Posterior cingulate gyrus (tissue), 11 donors: ENCODE measurements at regions not wholly inside any gene's neighbourhood (a gene's known extent, or its start where the extent isn't known, plus 50 kb on each side); places are given as distances from the start of the nearest gene placed in this dataset.
A peak's percentile ranks its signal among the peaks of the same experiment; 100 is the strongest.
"Not testable (repeated sequence)": the region's sequence is repeated elsewhere in the genome, so short reads cannot be mapped to it uniquely, and the experiment has no call there.

Source experiments
- DNase-seq, 10 donors: peaks; one replicate each; pipeline versions ENCODE4 v3.0.0 to v3.0.0-alpha.2; 2020 to 2021; ENCODE audit warnings: mixed read lengths in 3 of 10
- intact Hi-C: fragments of 100-400 bp; cut with DNase I; formaldehyde crosslinking; loops from one replicate; pipeline ENCODE4 v1.15.1; 2023

DNA sequence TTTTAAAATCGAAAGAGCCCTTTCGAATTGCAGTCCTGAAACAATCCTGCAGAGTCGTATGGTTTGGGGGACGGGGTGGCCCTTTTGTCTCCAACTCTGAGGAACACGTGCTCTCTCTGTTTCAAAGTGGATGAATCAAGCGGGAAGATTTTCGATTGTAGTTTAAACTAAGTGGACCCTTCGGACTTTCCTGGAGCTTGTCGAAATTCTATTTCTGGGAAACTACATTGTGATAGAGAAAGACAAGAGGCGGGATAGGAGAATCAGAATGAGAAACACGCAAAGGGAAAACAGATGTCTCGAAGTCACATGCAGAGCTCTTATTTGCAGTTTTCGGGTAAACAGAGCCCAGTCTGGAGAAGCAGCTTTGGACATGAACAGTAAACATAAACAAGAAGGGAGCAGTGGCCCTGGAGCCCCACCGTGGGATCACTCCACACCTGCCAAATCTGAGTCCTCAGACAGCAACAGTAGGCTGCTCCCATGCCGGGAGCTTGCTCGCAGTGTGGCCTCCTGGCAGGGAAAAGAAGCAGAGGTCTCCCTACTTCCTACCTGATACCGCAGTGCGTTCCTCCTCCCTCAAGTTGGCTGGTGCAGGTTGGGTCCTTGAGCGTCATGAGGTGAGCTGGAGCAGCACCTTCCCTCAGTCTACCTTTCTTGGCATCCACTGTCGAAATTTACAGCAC, 202.4 kb downstream of the SLC4A3 start:
- DNase-seq = no peak
- intact Hi-C loops = no loop called here

- intact Hi-C loops = no loop called here
- peak in 2 of 10 donors; percentile 43 to 83 for DNase-seq
Observed at GRCh38 chr2:219830353-219830738, 202.9 kb downstream of the SLC4A3 start.

DNA sequence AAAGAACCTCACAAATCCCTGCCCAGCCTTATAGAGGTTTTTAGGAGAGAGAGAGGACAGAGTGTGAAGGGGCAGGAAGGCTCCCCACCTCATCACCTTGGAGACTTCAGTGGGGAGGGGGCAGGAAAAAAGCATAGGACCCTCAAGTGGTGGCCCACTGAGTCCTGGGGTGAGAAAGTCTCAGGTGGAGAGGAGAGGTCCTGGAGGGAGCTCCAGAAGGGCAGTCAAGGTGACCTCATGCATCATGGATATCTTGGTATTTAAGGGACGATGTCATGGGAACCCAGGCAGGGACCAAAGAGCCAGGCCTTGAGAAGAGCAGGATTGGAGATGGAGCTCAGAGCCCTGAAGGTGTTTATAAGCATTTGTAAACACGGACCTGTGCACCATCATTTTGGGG, 204.5 kb downstream of the SLC4A3 start:
- intact Hi-C loops = no loop called here
- DNase-seq = no peak

- DNase-seq = no peak
- intact Hi-C loops = no loop called here
Observed at GRCh38 chr2:219832904-219833303, 205.5 kb downstream of the SLC4A3 start.

DNA sequence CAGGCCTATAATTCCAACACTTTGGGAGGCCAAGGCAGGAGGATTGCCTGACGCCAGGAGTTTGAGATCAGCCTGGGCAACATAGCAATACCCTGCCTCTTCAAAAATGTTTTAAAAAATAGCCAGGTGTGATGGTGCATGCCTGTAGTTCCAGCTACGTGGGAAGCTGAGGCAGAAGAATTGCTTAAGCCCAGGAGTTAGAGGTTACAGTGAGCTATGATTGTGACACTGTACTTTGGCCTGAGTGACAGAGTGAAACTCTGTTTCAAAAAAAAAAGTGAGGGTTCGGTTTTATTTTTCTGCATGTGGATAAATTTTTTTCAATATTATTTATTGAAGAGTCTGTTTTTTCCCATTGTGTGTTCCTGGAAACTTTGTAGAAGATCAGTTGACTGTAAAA, 208.1 kb downstream of the SLC4A3 start:
- no peak for DNase-seq
- intact Hi-C loops = loop anchor here (5.0 kb wide), 1 partner anchor 98 kb away; no protein-coding TSS in a partner anchor

GRCh38 chr2:219836647-219837177, 209.3 kb downstream of the SLC4A3 start:
- intact Hi-C loops = loop anchor here (5.0 kb wide), 1 partner anchor 99 kb away; no protein-coding TSS in a partner anchor
- DNase-seq = peak in 1 of 10 donors; percentile 34

GRCh38 chr2:219844401-219845091, 217.1 kb downstream of the SLC4A3 start:
- intact Hi-C loops = no loop called here
- DNase-seq = no peak

GRCh38 chr2:219848882-219849281, 221.5 kb downstream of the SLC4A3 start:
- intact Hi-C loops = no loop called here
- no peak for DNase-seq

DNA sequence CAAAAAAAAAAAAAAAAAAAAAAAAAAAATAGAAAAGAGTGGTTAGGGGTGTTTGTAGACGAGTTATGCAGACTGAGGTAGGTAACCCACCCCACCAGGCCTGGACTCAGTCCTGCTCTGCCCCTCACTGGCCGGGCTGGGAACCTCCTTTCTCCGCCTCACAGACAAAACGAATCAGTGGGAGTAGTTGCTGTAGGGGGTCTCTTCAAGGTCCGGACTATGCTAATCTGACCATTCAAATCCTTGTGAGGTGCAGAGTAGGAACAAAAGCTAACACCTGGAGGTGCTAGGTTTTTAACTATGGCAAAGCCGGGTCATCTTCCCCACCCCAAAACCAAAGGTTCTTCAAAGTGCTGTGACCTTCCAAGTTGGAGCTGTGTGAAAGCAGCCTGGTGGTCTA, 223.7 kb downstream of the SLC4A3 start:
- intact Hi-C loops = no loop called here
- no peak for DNase-seq

- DNase-seq = peak in 2 of 10 donors; percentile 9 to 81
- intact Hi-C loops = no loop called here
Observed at GRCh38 chr2:219851801-219852481, 224.5 kb downstream of the SLC4A3 start.

DNA sequence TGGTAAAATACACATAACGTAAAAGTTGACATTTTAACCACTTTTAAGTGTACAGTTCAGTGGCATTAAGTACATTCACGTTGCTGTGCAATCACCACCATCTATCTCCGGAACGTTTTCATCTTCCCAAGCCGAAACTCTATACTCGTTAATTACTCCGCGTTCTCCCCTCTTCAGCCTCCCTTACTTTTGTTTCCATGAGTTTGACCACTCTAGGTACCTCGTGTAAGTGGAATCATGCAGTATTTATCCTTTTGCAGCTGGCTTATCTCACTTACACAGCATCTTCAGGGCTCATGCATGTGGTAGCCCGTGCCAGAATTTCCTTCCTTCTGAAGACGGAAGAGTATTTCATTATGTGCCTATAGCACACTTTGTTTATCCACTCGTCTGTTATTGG, 225.2 kb downstream of the SLC4A3 start:
- DNase-seq = no peak
- intact Hi-C loops = no loop called here

GRCh38 chr2:219856602-219857001, 229.2 kb downstream of the SLC4A3 start:
- intact Hi-C loops = no loop called here
- no peak for DNase-seq

DNA sequence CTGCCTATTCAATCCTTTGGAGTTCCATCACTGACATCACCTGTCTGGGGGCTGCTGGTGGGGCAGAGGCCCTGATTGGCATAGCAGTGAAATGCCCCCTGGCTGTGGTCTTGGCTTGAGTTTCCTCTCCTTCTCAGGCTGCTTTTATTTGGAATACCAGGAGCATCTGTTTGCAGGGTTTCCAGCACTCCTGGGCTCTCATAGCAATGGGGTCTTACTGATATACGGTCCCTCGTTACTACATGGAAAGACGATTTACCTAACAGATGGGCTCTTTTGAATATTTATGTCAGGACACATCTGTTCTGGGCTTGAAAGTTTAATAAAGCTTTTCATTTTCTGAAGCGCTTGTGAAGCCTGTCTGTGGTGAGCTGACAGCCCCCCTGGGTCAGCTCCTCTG, 230.3 kb downstream of the SLC4A3 start:
- intact Hi-C loops = no loop called here
- no peak for DNase-seq

DNA sequence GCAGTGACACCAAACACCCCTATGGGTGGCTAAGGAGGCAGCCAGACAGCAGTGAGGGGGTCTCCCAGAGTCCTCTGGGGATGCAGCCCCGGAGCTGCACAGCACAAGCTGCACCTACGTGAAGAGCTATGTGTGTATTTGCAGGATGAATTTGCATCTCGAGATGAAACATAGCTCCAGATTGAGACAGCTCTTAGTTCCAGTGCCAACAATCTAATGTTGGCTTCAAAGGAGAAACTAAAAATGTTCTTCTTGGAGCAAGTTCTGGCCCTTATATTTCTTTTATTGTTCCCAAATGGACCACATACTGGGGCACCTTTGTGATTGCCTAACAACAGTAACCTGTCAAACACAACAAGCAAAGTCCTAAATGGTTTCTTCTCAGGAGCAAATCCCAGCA, 233.9 kb downstream of the SLC4A3 start:
- intact Hi-C loops = no loop called here
- peak in 2 of 10 donors; percentile 15 to 80 for DNase-seq

- intact Hi-C loops = no loop called here
- DNase-seq = no peak
Observed at GRCh38 chr2:219864154-219864553, 236.7 kb downstream of the SLC4A3 start.

DNA sequence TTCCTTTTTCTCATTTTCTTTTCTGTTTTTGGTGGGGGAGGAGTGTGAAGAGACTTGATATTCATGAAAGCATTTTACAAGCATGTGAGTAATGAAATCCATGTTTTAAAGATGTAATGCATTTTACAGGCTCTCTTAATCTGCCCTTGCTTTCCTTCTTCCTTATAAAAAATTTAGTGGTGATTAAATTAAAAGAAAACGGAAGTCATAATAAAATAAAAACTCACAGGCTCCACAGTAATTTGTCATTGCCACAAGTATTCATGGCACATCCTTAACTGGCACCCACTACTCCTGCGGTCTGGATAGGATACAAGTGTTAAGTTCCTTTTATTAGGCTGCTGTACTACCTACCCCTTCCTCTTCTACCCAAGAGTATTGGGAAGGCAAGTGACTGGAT, 241.2 kb downstream of the SLC4A3 start:
- intact Hi-C loops = no loop called here
- no peak for DNase-seq

DNA sequence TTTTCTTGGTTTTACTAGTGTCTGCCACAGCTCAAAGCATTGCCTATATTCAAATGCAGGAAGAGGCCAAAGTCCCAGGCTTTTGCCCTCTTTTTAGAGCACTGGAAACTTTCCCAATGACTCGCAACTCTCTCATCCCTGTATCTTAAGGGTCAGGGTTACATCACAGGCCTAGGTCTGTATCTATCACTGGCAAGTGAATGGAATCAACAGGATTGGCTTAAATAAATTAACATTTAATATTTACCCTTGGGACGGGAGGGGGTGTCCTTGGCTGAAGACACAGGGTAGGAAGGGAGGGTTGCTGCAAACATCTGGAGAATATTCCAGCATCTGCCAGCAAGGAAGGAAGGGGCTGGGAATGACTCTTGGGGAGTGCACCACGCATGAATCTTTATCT, 242.6 kb downstream of the SLC4A3 start:
- DNase-seq = no peak
- intact Hi-C loops = no loop called here

- intact Hi-C loops = no loop called here
Observed at GRCh38 chr2:219871351-219871750, 243.9 kb downstream of the SLC4A3 start.

GRCh38 chr2:219875036-219875435, 247.6 kb downstream of the SLC4A3 start:
- intact Hi-C loops = no loop called here

More at GRCh38 chr2:219871351-219871750, 243.9 kb downstream of the SLC4A3 start:
- DNase-seq = no peak

GRCh38 chr2:219875986-219876385, 248.6 kb downstream of the SLC4A3 start:
- intact Hi-C loops, DNase-seq: not testable (repeated sequence)

More at GRCh38 chr2:219875036-219875435, 247.6 kb downstream of the SLC4A3 start:
- no peak for DNase-seq

DNA sequence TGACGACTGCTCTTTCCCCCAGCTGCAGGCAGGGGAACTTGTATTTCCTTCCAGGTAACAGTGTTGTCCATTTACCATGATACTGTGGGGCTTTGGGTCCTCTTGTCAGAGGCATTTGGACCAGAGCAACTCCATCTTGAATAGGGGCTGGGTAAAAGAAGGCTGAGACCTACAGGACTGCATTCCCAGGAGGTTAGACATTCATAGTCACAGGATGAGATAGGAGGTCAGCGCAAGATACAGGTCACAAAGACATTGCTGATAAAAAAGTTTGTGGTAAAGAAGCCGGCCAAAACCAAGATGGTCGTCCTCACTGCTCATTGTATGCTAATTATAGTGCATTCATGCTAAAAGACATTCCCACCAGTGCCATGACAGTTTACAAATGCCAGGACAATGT, 249.5 kb downstream of the SLC4A3 start:
- intact Hi-C loops = no loop called here
- no peak for DNase-seq
